Spinal cord (tissue), 9 donors: ENCODE measurements at regions not wholly inside any gene's neighbourhood (a gene's known extent, or its start where the extent isn't known, plus 50 kb on each side); places are given as distances from the start of the nearest gene placed in this dataset.
"Not testable (repeated sequence)": the region's sequence is repeated elsewhere in the genome, so short reads cannot be mapped to it uniquely, and the experiment has no call there.

ENCODE experiments used
- DNase-seq, 6 donors: peaks; one replicate each; pipeline versions ENCODE4 v3.0.0 to v3.0.0-alpha.2; 2013 to 2015; ENCODE audit warnings: low spot score in 6 of 6, low read depth in 4 of 6
- H3K27ac ChIP-seq: one replicate; pipeline ENCODE4 v1.5.1; 2013; ENCODE audit warnings: low read depth, low read length, control low read depth
- H3K27me3 ChIP-seq: one replicate; pipeline ENCODE4 v1.6.1; 2013; ENCODE audit warnings: low read length; ENCODE audit not compliant: control insufficient read depth, insufficient read depth
- H3K36me3 ChIP-seq: one replicate; pipeline ENCODE4 v1.6.1; 2013; ENCODE audit warnings: low read length; ENCODE audit not compliant: control insufficient read depth, insufficient read depth
- H3K4me1 ChIP-seq: one replicate; pipeline ENCODE4 v1.6.1; 2013; ENCODE audit warnings: low read length; ENCODE audit not compliant: control insufficient read depth, insufficient read depth
- H3K4me3 ChIP-seq: one replicate; pipeline ENCODE4 v1.5.1; 2013; ENCODE audit warnings: low read depth, low read length, control low read depth
- H3K9me3 ChIP-seq: one replicate; pipeline ENCODE4 v1.6.1; 2013; ENCODE audit warnings: low read length; ENCODE audit not compliant: control insufficient read depth, insufficient read depth
- WGBS: methylation state at CpG from one replicate; pipeline ENCODE4 v1.1.5; 2013; ENCODE audit warnings: missing lambda C conversion rate; ENCODE audit not compliant: insufficient coverage; 5-methylcytosine and 5-hydroxymethylcytosine counted together
- donor health status: healthy.

GRCh38 chr5:110812639-110813038 is 73.8 kb downstream of the SLC25A46 start:
- no peak for DNase-seq
- H3K9me3 ChIP-seq = no peaks in the 10 kb centered on the region
- H3K4me3 ChIP-seq = no peak overlapping the region
- no peaks in the 10 kb centered on the region for H3K27me3 ChIP-seq
- no peaks in the 10 kb centered on the region for H3K36me3 ChIP-seq
- no peaks in the 10 kb centered on the region for H3K4me1 ChIP-seq
- WGBS = no CpG with 5 or more reads among the region's 3 CpGs
- no peak overlapping the region for H3K27ac ChIP-seq

DNA sequence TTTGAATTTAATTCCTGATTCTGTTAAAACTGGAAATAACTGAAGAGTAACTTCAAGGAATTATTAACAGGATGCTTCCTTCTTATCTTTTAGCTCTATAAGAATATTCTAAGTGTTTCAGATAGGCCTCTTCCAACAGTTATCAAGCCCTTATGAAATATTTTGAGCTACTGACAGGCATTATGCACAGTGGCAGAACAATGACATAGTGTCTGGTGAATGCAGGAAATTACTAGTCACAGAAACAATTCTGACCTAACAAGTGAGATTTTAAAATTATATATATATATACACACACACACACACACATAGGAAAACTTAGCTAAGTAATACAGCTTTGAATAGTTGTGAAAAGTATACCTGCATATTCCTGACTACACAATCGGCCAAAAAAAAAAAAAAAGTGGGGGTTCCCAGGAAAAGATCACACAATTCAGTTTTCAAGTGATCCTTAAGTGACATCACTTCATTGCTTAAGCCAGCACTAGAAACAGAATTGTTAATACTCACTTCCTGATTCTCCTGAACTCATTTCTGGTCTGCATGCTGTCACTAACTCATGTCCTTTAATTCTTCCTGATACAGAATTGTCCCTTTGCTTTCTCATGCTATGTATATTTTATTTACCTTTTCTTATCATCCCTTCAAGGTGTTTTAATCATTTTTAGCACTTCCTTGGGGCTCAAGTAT is 77.3 kb downstream of the SLC25A46 start:
- H3K4me1 ChIP-seq = no peaks in the 10 kb centered on the region
- no peak overlapping the region for H3K27ac ChIP-seq
- no peak overlapping the region for H3K4me3 ChIP-seq
- H3K36me3 ChIP-seq = no peaks in the 10 kb centered on the region
- WGBS = no CpG with 5 or more reads among the region's 1 CpG
- H3K9me3 ChIP-seq = no peaks in the 10 kb centered on the region
- no peak for DNase-seq
- no peaks in the 10 kb centered on the region for H3K27me3 ChIP-seq

- DNase-seq = no peak
- Histone ChIP-seq H3K4me1 (no peaks in the 10 kb centered on the region), H3K9me3 (no peaks in the 10 kb centered on the region), H3K4me3 (no peak overlapping the region), H3K36me3 (no peaks in the 10 kb centered on the region), H3K27ac (no peak overlapping the region), H3K27me3 (no peaks in the 10 kb centered on the region)
- WGBS = 100% methylated on average over 4 of the region's 7 CpGs
These were observed 78.7 kb downstream of the SLC25A46 start for GRCh38 chr5:110817459-110817858.

DNA sequence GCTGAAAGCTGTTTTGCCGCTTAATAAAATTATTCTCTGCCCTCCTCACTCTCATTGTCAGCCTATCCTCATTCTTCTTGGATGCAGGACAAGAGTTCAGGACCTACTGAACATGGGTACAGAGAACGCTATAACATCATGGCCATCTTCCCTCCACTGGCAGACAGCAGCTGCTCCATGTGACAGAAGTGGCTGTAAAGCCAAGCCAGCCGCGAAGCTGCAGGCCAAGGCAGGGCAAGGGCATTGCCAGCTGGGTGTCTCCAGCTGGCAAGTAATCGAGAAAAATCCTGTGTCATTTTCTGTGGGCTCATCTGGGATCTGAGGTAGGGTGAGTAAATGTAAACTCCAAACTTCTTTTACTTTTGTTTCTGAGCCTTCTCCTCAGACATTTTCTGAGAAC is 84.8 kb downstream of the SLC25A46 start:
- Histone ChIP-seq H3K4me1 (no peaks in the 10 kb centered on the region), H3K27me3 (no peaks in the 10 kb centered on the region), H3K27ac (no peak overlapping the region), H3K4me3 (no peak overlapping the region), H3K9me3 (peaks cover 4% of the 10 kb centered on the region), H3K36me3 (no peaks in the 10 kb centered on the region)
- DNase-seq = no peak
- 82% methylated on average over 5 of the region's 5 CpGs for WGBS

DNA sequence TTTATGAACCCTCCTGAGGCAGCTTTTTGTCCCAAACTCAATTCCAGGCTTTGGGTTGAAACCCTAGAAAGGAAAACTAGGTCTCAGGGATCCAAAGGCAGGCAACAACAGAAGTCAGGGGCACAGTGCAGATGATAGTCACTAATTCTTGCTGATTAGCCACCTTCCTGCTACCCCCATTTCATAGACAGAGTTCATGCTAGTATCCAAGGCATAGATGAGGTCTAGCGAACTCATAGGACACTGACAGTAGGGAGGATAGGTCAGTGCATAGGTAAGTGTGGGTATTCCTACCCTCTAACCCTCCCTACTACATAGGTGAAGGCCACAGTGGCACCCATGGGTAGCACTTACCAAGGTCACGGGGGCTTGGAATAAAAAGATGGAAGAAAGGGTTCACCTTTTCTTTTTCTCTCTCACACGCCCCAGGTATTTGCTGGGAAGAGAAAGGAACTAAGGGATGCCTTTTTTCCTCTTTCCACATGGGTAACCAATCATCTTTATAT is 86.2 kb downstream of the SLC25A46 start:
- Histone ChIP-seq H3K27ac (no peak overlapping the region), H3K36me3 (no peaks in the 10 kb centered on the region), H3K4me3 (no peak overlapping the region), H3K27me3 (no peaks in the 10 kb centered on the region), H3K9me3 (peaks cover 4% of the 10 kb centered on the region), H3K4me1 (no peaks in the 10 kb centered on the region)
- no peak for DNase-seq
- no CpG with 5 or more reads among the region's 3 CpGs for WGBS

DNA sequence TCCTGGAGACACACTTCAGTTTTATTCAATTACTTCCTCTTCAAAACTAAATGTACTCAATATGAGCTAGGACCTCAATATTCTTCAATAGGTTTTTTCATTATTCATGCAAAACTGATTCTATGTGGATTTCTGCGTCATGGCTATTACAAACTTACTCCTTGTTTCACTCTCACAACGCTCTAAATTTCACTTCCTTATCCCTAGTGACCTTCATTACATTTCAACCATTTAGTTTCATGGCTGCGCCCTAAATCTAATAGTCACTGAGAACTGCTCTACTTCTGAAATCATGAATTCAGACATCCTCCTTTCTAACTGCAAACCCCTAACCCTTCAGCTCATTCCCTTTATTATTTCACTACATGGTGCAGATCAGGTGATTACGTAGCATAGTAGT is 93.9 kb downstream of the SLC25A46 start:
- no peaks in the 10 kb centered on the region for H3K9me3 ChIP-seq
- no peaks in the 10 kb centered on the region for H3K4me1 ChIP-seq
- H3K36me3 ChIP-seq = no peaks in the 10 kb centered on the region
- no peak overlapping the region for H3K4me3 ChIP-seq
- H3K27me3 ChIP-seq = no peaks in the 10 kb centered on the region
- DNase-seq = no peak
- H3K27ac ChIP-seq = no peak overlapping the region
- WGBS = 52% methylated on average over 3 of the region's 4 CpGs

DNA sequence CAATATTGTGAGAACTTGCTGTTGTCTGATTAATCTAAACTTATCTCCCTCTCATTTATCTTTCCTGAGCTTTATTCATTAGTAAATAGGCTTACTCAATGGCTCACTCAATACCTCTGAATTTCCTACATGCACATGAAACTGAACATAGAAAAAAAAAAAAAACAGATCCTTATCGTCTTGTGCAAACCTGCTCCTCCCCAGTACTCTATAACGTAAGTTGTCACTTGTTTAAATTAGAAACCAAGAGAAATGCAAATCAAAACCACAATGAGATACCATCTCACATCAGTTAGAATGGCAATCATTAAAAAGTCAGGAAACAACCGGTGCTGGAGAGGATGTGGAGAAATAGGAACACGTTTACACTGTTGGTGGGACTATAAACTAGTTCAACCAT is 96.1 kb downstream of the SLC25A46 start:
- not testable (repeated sequence) for H3K36me3 ChIP-seq, H3K27ac ChIP-seq, H3K9me3 ChIP-seq, H3K27me3 ChIP-seq, DNase-seq, H3K4me1 ChIP-seq, H3K4me3 ChIP-seq
- no CpG with 5 or more reads among the region's 4 CpGs for WGBS

- 67% methylated on average over 1 of the region's 1 CpG for WGBS
These were observed 98.0 kb downstream of the SLC25A46 start for GRCh38 chr5:110836851-110837250.

DNA sequence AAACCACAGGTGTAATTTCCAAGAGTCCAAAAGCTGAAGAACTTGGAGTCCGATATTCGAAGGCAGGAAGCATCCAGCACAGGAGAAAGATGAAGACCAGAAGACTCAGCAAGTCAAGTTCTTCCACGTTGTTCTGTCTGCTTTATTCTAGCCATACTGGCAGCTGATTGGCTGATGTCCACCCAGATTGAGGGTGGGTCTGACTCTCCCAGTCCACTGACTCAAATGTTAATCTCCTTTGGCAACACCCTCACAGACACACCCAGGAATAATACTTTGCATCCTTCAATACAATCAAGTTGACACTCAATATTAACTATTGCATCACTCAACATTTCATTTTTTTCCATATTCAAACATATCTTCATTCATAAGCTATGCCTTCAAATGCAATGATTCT is 99.5 kb downstream of the SLC25A46 start:
- not testable (repeated sequence) for H3K9me3 ChIP-seq, H3K4me1 ChIP-seq, DNase-seq, H3K4me3 ChIP-seq, H3K36me3 ChIP-seq, H3K27ac ChIP-seq, H3K27me3 ChIP-seq
- 47% methylated on average over 3 of the region's 3 CpGs for WGBS

More at GRCh38 chr5:110836851-110837250, 98.0 kb downstream of the SLC25A46 start:
- H3K36me3 ChIP-seq = no peaks in the 10 kb centered on the region
- no peak overlapping the region for H3K4me3 ChIP-seq
- no peaks in the 10 kb centered on the region for H3K27me3 ChIP-seq
- no peaks in the 10 kb centered on the region for H3K9me3 ChIP-seq
- H3K27ac ChIP-seq = no peak overlapping the region
- H3K4me1 ChIP-seq = no peaks in the 10 kb centered on the region
- peak in 1 of 6 donors; percentile 3 for DNase-seq

- Histone ChIP-seq H3K27ac (no peak overlapping the region), H3K36me3 (no peaks in the 10 kb centered on the region), H3K4me1 (no peaks in the 10 kb centered on the region), H3K4me3 (no peak overlapping the region), H3K27me3 (no peaks in the 10 kb centered on the region), H3K9me3 (no peaks in the 10 kb centered on the region)
- no CpG with 5 or more reads among the region's 3 CpGs for WGBS
- peak in 2 of 6 donors; percentile 4 to 6 for DNase-seq
These were observed 100.2 kb downstream of the SLC25A46 start for GRCh38 chr5:110838961-110839360.
